Activated CD4-positive, alpha-beta T cell treated with anti-CD3 and anti-CD28 coated beads, Interleukin-2, Interleukin-6, amounts not matched to agents 100 ng/mL and 50 ng/mL, durations not matched to agents 16 hours and 8 hours (primary cell): ENCODE measurements at regions not wholly inside any gene's neighbourhood (a gene's known extent, or its start where the extent isn't known, plus 50 kb on each side); places are given as distances from the start of the nearest gene placed in this dataset.
"Not testable (repeated sequence)": the region's sequence is repeated elsewhere in the genome, so short reads cannot be mapped to it uniquely, and the experiment has no call there.

Source experiments
- DNase-seq: peaks from one replicate; pipeline ENCODE4 v3.0.0-alpha.2; 2020

GRCh38 chr3:74978684-74979083 is 364.2 kb upstream of the CNTN3 start:
- DNase-seq: no peak

GRCh38 chr3:74985028-74985904 is 370.8 kb upstream of the CNTN3 start:
- DNase-seq: not testable (repeated sequence)

GRCh38 chr3:74988095-74988494 is 373.6 kb upstream of the CNTN3 start:
- no peak for DNase-seq

- DNase-seq: no peak
Observed at GRCh38 chr3:74992898-74993297, 378.4 kb upstream of the CNTN3 start.

- no peak for DNase-seq
Observed at GRCh38 chr3:75001330-75001729, 386.9 kb upstream of the CNTN3 start.

- DNase-seq: no peak
Observed at GRCh38 chr3:75012791-75013331, 398.4 kb upstream of the CNTN3 start.

- no peak for DNase-seq
Observed at GRCh38 chr3:75014008-75014407, 399.5 kb upstream of the CNTN3 start.

- DNase-seq: no peak
Observed at GRCh38 chr3:75015280-75015679, 400.8 kb upstream of the CNTN3 start.

GRCh38 chr3:75035146-75035545 is 420.7 kb upstream of the CNTN3 start:
- DNase-seq: no peak

- no peak for DNase-seq
Observed at GRCh38 chr3:75042941-75043340, 428.5 kb upstream of the CNTN3 start.

GRCh38 chr3:75048650-75049049 is 434.2 kb upstream of the CNTN3 start:
- DNase-seq: no peak

- DNase-seq: no peak
Observed at GRCh38 chr3:75049533-75049932, 435.1 kb upstream of the CNTN3 start.

GRCh38 chr3:75059120-75059519 is 444.7 kb upstream of the CNTN3 start:
- no peak for DNase-seq

GRCh38 chr3:75061806-75062205 is 447.3 kb upstream of the CNTN3 start:
- no peak for DNase-seq

GRCh38 chr3:75075158-75075557 is 460.7 kb upstream of the CNTN3 start:
- DNase-seq: no peak

- DNase-seq: no peak
Observed at GRCh38 chr3:75076481-75076880, 462.0 kb upstream of the CNTN3 start.

- no peak for DNase-seq
Observed at GRCh38 chr3:75078290-75078689, 463.8 kb upstream of the CNTN3 start.

GRCh38 chr3:75082845-75083244 is 468.4 kb upstream of the CNTN3 start:
- DNase-seq: no peak

GRCh38 chr3:75089841-75090240 is 475.4 kb upstream of the CNTN3 start:
- no peak for DNase-seq

- no peak for DNase-seq
Observed at GRCh38 chr3:75101329-75102147, 487.1 kb upstream of the CNTN3 start.

- DNase-seq: no peak
Observed at GRCh38 chr3:75110741-75111140, 496.3 kb upstream of the CNTN3 start.

- DNase-seq: no peak
Observed at GRCh38 chr3:75115695-75116094, 501.2 kb upstream of the CNTN3 start.

- DNase-seq: no peak
Observed at GRCh38 chr3:75118779-75119178, 504.3 kb upstream of the CNTN3 start.

- no peak for DNase-seq
Observed at GRCh38 chr3:75126556-75126955, 512.1 kb upstream of the CNTN3 start.
